ENCODE measurements at regions not wholly inside any gene's neighbourhood (a gene's known extent, or its start where the extent isn't known, plus 50 kb on each side); places are given as distances from the start of the nearest gene placed in this dataset.

DNA sequence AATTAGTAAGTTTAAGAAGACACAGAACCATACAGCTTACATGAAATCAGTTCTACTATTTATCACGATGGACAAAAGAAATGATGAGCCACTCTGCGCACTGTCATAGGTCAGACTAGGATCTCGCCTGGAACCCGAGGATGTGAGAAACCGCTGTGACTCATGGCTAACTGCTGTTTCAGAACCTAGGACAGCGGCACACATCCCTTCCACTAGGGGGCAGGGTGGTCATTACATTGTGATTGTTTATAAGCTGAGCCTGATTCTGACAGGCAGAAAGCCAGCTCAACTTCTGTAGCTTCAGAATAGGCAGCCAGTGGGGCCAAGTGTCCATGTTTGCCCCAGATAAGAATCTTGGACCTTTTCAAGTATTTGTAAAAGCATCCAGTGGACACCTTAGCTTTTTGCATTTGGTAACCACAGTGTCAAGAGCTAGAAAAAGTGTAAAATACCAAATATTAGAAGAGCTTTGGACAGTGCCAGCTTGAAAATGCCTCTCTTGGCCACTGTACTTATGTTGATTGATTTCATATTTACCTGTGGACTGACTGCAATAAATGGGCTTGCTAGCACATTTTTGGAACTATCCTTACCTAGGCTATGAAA is 115.8 kb downstream of the KBTBD8 start:
- Histone ChIP-seq H3K9me3 (replicated peaks; ENCODE audit: control insufficient read depth, insufficient read depth, low read depth, low read length) (no peaks in the 10 kb centered on the region), H3K9me1 (ENCODE audit: control insufficient read depth, insufficient read depth, low read length) (no peaks in the 10 kb centered on the region), H3K4me1 (replicated peaks in 1 of 2; ENCODE audit: control insufficient read depth in 2 of 2, insufficient read depth in 2 of 2, low read length in 2 of 2) (no peaks in the 10 kb centered on the region), H3K9ac (ENCODE audit: insufficient read depth in 1 of 2, low read depth in 2 of 2, low read length in 2 of 2) (no peak overlapping the region), H3K27me3 (ENCODE audit: control insufficient read depth in 2 of 2, insufficient read depth in 2 of 2, low read length in 2 of 2) (no peaks in the 10 kb centered on the region), H3K36me3 (ENCODE audit: control insufficient read depth, insufficient read depth, low read length) (no peaks in the 10 kb centered on the region), H3K4me3 (no peak overlapping the region), H4K20me1 (replicated peaks; ENCODE audit: control insufficient read depth, insufficient read depth, low read length) (no peaks in the 10 kb centered on the region), H3K27ac (ENCODE audit: extremely low read depth, low read depth, low read length) (no peak overlapping the region), H2AFZ (ENCODE audit: low read depth, low read length) (no peak overlapping the region), H3K79me2 (ENCODE audit: control insufficient read depth, insufficient read depth, low read length) (no peaks in the 10 kb centered on the region), H3K4me2 (ENCODE audit: insufficient read depth, low read length) (no peak overlapping the region)
- ChIA-PET POLR2A (interaction anchor here (0.7 kb wide), 1 partner anchor 140 kb away, joined by 3 read pairs; no protein-coding TSS in a partner anchor), CTCF (ENCODE audit: low intra/inter-chr PET ratio) (no interaction called here)
- DNase-seq (ENCODE audit: extremely low read depth in 1 of 4, low spot score in 3 of 4) (peak; percentile 65 to 81 (median 74)), FAIRE-seq (peak; percentile 93), ATAC-seq (peak; percentile 98)
- 0% methylated on average over 5 of the region's 6 CpGs for WGBS (ENCODE audit: insufficient coverage, low coverage, missing lambda C conversion rate)
- BruUV-seq (replicated peaks) = no TSS peak
- intact Hi-C loops (cut with micrococcal nuclease) (loop anchor here (5.0 kb wide), 2 partner anchors 243 to 1763 kb away; no protein-coding TSS in a partner anchor), in situ Hi-C loops (cut with MboI) (loop anchor here (10.0 kb wide), 1 partner anchor 251 kb away; no protein-coding TSS in a partner anchor)
- TF ChIP-seq MAFK (IDR thresholded peaks at IDR 0.05; ENCODE audit: low read length) (0 out of 2 replicates have a peak, but pooled peaks have one; percentile 9), NR0B1 (IDR thresholded peaks at IDR 0.05; ENCODE audit: partially characterized antibody) (no peak), ZNF707 (CRISPR knock-in tag; conservative IDR thresholded peaks at IDR 0.05) (no peak), SIRT6 (IDR thresholded peaks at IDR 0.05; ENCODE audit: low read depth, low read length) (no peak), ESRRA (IDR thresholded peaks at IDR 0.05; ENCODE audit: borderline replicate concordance, low read depth) (no peak)
- TF ChIP-seq, protein P1, sequence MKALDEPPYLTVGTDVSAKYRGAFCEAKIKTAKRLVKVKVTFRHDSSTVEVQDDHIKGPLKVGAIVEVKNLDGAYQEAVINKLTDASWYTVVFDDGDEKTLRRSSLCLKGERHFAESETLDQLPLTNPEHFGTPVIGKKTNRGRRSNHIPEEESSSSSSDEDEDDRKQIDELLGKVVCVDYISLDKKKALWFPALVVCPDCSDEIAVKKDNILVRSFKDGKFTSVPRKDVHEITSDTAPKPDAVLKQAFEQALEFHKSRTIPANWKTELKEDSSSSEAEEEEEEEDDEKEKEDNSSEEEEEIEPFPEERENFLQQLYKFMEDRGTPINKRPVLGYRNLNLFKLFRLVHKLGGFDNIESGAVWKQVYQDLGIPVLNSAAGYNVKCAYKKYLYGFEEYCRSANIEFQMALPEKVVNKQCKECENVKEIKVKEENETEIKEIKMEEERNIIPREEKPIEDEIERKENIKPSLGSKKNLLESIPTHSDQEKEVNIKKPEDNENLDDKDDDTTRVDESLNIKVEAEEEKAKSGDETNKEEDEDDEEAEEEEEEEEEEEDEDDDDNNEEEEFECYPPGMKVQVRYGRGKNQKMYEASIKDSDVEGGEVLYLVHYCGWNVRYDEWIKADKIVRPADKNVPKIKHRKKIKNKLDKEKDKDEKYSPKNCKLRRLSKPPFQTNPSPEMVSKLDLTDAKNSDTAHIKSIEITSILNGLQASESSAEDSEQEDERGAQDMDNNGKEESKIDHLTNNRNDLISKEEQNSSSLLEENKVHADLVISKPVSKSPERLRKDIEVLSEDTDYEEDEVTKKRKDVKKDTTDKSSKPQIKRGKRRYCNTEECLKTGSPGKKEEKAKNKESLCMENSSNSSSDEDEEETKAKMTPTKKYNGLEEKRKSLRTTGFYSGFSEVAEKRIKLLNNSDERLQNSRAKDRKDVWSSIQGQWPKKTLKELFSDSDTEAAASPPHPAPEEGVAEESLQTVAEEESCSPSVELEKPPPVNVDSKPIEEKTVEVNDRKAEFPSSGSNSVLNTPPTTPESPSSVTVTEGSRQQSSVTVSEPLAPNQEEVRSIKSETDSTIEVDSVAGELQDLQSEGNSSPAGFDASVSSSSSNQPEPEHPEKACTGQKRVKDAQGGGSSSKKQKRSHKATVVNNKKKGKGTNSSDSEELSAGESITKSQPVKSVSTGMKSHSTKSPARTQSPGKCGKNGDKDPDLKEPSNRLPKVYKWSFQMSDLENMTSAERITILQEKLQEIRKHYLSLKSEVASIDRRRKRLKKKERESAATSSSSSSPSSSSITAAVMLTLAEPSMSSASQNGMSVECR (CRISPR knock-in tag; IDR thresholded peaks at IDR 0.05) = no peak
- TF ChIP-seq, protein P2, sequence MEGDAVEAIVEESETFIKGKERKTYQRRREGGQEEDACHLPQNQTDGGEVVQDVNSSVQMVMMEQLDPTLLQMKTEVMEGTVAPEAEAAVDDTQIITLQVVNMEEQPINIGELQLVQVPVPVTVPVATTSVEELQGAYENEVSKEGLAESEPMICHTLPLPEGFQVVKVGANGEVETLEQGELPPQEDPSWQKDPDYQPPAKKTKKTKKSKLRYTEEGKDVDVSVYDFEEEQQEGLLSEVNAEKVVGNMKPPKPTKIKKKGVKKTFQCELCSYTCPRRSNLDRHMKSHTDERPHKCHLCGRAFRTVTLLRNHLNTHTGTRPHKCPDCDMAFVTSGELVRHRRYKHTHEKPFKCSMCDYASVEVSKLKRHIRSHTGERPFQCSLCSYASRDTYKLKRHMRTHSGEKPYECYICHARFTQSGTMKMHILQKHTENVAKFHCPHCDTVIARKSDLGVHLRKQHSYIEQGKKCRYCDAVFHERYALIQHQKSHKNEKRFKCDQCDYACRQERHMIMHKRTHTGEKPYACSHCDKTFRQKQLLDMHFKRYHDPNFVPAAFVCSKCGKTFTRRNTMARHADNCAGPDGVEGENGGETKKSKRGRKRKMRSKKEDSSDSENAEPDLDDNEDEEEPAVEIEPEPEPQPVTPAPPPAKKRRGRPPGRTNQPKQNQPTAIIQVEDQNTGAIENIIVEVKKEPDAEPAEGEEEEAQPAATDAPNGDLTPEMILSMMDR (IDR thresholded peaks at IDR 0.05 in 2 of 3, conservative IDR thresholded peaks at IDR 0.05 in 1 of 3; ENCODE audit: insufficient read depth in 2 of 3, low read depth in 1 of 3, low read length in 3 of 3) = peak; percentile 82 to 92 (median 86)
- TF ChIP-seq, protein P3, sequence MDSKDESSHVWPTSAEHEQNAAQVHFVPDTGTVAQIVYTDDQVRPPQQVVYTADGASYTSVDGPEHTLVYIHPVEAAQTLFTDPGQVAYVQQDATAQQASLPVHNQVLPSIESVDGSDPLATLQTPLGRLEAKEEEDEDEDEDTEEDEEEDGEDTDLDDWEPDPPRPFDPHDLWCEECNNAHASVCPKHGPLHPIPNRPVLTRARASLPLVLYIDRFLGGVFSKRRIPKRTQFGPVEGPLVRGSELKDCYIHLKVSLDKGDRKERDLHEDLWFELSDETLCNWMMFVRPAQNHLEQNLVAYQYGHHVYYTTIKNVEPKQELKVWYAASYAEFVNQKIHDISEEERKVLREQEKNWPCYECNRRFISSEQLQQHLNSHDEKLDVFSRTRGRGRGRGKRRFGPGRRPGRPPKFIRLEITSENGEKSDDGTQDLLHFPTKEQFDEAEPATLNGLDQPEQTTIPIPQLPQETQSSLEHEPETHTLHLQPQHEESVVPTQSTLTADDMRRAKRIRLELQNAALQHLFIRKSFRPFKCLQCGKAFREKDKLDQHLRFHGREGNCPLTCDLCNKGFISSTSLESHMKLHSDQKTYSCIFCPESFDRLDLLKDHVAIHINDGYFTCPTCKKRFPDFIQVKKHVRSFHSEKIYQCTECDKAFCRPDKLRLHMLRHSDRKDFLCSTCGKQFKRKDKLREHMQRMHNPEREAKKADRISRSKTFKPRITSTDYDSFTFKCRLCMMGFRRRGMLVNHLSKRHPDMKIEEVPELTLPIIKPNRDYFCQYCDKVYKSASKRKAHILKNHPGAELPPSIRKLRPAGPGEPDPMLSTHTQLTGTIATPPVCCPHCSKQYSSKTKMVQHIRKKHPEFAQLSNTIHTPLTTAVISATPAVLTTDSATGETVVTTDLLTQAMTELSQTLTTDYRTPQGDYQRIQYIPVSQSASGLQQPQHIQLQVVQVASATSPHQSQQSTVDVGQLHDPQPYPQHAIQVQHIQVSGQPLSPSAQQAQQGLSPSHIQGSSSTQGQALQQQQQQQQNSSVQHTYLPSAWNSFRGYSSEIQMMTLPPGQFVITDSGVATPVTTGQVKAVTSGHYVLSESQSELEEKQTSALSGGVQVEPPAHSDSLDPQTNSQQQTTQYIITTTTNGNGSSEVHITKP (IDR thresholded peaks at IDR 0.05; ENCODE audit: partially characterized antibody) = no peak
